Neural progenitor cell (in vitro differentiated cells): ENCODE measurements at regions not wholly inside any gene's neighbourhood (a gene's known extent, or its start where the extent isn't known, plus 50 kb on each side); places are given as distances from the start of the nearest gene placed in this dataset.

ENCODE experiments used
- CTCF ChIP-seq: fragments of 200-600 bp; sonication (generic); IDR thresholded peaks from 2 replicates; pipeline ENCODE4 v1.5.1; 2017; ENCODE audit warnings: antibody characterized with exemption, mild to moderate bottlenecking
- EZH2 ChIP-seq: fragments of 200-600 bp; sonication (generic); IDR thresholded peaks from 2 replicates; pipeline ENCODE4 v1.6.1; 2017; ENCODE audit warnings: antibody characterized with exemption, mild to moderate bottlenecking, moderate library complexity

DNA sequence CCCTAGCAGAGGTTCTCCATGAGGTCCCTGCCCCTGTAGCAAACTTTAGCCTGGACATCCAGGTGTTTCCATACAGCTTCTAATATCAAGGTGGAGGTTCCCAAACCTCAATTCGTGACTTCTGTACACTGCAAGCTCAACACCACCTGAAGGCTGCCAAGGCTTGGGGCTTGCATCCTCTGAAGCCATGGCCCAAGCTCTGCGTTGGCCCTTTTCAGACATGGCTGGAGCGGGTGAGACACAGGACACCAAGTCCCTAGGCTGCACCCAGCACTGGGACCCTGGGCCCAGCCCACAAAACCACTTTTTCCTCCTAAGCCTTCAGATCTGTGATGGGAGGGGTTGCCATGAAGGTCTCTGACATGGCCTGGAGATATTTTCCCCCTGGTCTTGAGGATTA is 1292.0 kb downstream of the CDH8 start:
- TF ChIP-seq CTCF (no peak), EZH2 (no peak)
